Smooth muscle cell (in vitro differentiated cells): ENCODE measurements at regions not wholly inside any gene's neighbourhood (a gene's known extent, or its start where the extent isn't known, plus 50 kb on each side); places are given as distances from the start of the nearest gene placed in this dataset.

Experiments
- DNase-seq: peaks from one replicate; lab custom pipeline; 2025; ENCODE audit not compliant: unreplicated experiment; lab: John Stamatoyannopoulos, UW
- H2AFZ ChIP-seq: fragments of 200-600 bp; sonication (generic); 2 replicates; pipeline ENCODE4 v1.6.0; 2016; ENCODE audit warnings: antibody characterized with exemption, low read depth, mild to moderate bottlenecking
- H3F3A ChIP-seq: fragments of 200-600 bp; sonication (generic); 2 replicates; pipeline ENCODE4 v1.6.0; 2017; ENCODE audit warnings: antibody characterized with exemption, low read depth
- H3K27ac ChIP-seq: fragments of 200-600 bp; sonication (generic); 2 replicates; pipeline ENCODE4 v1.5.1; 2016; ENCODE audit warnings: low read depth, mild to moderate bottlenecking
- H3K27me3 ChIP-seq: fragments of 200-600 bp; sonication (generic); 2 replicates; pipeline ENCODE4 v1.6.1; 2016; ENCODE audit warnings: low read depth, mild to moderate bottlenecking
- H3K36me3 ChIP-seq: fragments of 200-600 bp; sonication (generic); 2 replicates; pipeline ENCODE4 v1.5.1; 2016; ENCODE audit warnings: low read depth
- H3K4me1 ChIP-seq: fragments of 200-600 bp; sonication (generic); 2 replicates; pipeline ENCODE4 v1.5.1; 2016; ENCODE audit warnings: low read depth
- H3K4me2 ChIP-seq: fragments of 200-600 bp; sonication (generic); 2 replicates; pipeline ENCODE4 v1.6.0; 2016; ENCODE audit warnings: mild to moderate bottlenecking
- H3K4me3 ChIP-seq: fragments of 200-600 bp; sonication (generic); 2 replicates; pipeline ENCODE4 v1.5.1; 2016; ENCODE audit warnings: mild to moderate bottlenecking
- H3K79me2 ChIP-seq: fragments of 200-600 bp; sonication (generic); 2 replicates; pipeline ENCODE4 v1.6.0; 2016; ENCODE audit warnings: low read depth, mild to moderate bottlenecking
- H3K9ac ChIP-seq: fragments of 200-600 bp; sonication (generic); 2 replicates; pipeline ENCODE4 v1.6.0; 2016; ENCODE audit warnings: low read depth
- H3K9me3 ChIP-seq: fragments of 200-600 bp; sonication (generic); replicated peaks from 2 replicates; pipeline ENCODE4 v1.5.1; 2016; ENCODE audit warnings: low read depth
- H4K20me1 ChIP-seq: fragments of 200-600 bp; sonication (generic); 2 replicates; pipeline ENCODE4 v1.6.0; 2016; ENCODE audit warnings: low read depth
- WGBS: methylation state at CpG from one replicate; pipeline ENCODE4 v1.1.7; 2016; ENCODE audit warnings: low lambda C conversion rate; 5-methylcytosine and 5-hydroxymethylcytosine counted together
- TF ChIP-seq, protein P1 (sequence below): fragments of 200-600 bp; sonication (generic); IDR thresholded peaks from 2 replicates; pipeline ENCODE4 v1.5.1; 2017; ENCODE audit warnings: borderline replicate concordance, mild to moderate bottlenecking, antibody characterized with exemption; ENCODE audit not compliant: insufficient read depth, poor library complexity, severe bottlenecking

DNA sequence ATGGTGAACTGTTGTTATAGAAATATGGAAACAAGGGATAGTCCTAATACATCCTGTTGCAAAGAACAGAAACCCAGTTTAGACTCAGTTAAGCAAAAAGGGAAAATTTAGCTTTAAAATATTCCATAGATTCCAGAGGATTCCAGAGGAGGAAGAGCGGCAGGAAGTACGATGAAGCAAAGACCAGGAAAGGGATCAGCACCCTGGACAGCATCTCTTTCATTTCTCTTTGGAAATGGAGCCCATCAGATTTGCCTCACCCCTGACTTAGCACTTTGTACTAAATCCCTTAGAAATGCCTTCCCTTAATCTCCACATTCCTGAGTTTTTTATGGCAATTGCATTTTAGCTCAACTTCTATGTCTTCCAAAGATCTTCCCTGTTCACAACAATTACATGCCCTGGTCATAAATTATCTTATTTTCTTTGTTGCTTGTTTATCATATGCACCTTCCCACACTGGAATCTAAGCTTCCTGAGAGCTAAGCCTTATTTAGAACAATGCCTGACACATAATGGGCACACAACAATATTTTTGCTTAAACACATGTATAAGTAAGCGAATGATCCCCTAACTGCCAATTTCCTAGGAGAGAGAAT, 150.0 kb upstream of the RBFOX1 start:
- no peaks in the 10 kb centered on the region for H3K27me3 ChIP-seq
- H3K9ac ChIP-seq = no peak overlapping the region
- no peaks in the 10 kb centered on the region for H3K9me3 ChIP-seq
- H3K4me2 ChIP-seq = no peak overlapping the region
- no peaks in the 10 kb centered on the region for H4K20me1 ChIP-seq
- no peaks in the 10 kb centered on the region for H3K79me2 ChIP-seq
- WGBS = 51% methylated on average over 3 of the region's 3 CpGs
- H3K36me3 ChIP-seq = no peaks in the 10 kb centered on the region
- no peak overlapping the region for H3K4me3 ChIP-seq
- H3F3A ChIP-seq = no peaks in the 10 kb centered on the region
- DNase-seq = no peak
- TF ChIP-seq, protein P1, sequence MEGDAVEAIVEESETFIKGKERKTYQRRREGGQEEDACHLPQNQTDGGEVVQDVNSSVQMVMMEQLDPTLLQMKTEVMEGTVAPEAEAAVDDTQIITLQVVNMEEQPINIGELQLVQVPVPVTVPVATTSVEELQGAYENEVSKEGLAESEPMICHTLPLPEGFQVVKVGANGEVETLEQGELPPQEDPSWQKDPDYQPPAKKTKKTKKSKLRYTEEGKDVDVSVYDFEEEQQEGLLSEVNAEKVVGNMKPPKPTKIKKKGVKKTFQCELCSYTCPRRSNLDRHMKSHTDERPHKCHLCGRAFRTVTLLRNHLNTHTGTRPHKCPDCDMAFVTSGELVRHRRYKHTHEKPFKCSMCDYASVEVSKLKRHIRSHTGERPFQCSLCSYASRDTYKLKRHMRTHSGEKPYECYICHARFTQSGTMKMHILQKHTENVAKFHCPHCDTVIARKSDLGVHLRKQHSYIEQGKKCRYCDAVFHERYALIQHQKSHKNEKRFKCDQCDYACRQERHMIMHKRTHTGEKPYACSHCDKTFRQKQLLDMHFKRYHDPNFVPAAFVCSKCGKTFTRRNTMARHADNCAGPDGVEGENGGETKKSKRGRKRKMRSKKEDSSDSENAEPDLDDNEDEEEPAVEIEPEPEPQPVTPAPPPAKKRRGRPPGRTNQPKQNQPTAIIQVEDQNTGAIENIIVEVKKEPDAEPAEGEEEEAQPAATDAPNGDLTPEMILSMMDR = no peak
- no peak overlapping the region for H2AFZ ChIP-seq
- no peak overlapping the region for H3K27ac ChIP-seq
- H3K4me1 ChIP-seq = no peaks in the 10 kb centered on the region

- 89% methylated on average over 2 of the region's 2 CpGs for WGBS
- no peak overlapping the region for H3K4me2 ChIP-seq
Measured at GRCh38 chr16:7177875-7178274, 154.8 kb upstream of the RBFOX1 start.

GRCh38 chr16:7171151-7171550, 161.5 kb upstream of the RBFOX1 start:
- 89% methylated on average over 3 of the region's 3 CpGs for WGBS

More at GRCh38 chr16:7177875-7178274, 154.8 kb upstream of the RBFOX1 start:
- H3K4me1 ChIP-seq = no peaks in the 10 kb centered on the region
- no peaks in the 10 kb centered on the region for H3F3A ChIP-seq
- no peaks in the 10 kb centered on the region for H3K9me3 ChIP-seq
- H3K27ac ChIP-seq = no peak overlapping the region
- no peak overlapping the region for H2AFZ ChIP-seq
- no peaks in the 10 kb centered on the region for H3K27me3 ChIP-seq
- no peaks in the 10 kb centered on the region for H4K20me1 ChIP-seq
- no peaks in the 10 kb centered on the region for H3K36me3 ChIP-seq
- no peak overlapping the region for H3K4me3 ChIP-seq
- H3K79me2 ChIP-seq = no peaks in the 10 kb centered on the region
- H3K9ac ChIP-seq = no peak overlapping the region
- DNase-seq = no peak
- TF ChIP-seq, protein P1 = no peak

More at GRCh38 chr16:7171151-7171550, 161.5 kb upstream of the RBFOX1 start:
- Histone ChIP-seq H3K27me3 (no peaks in the 10 kb centered on the region), H3K9ac (no peak overlapping the region), H3K79me2 (no peaks in the 10 kb centered on the region), H3K4me2 (no peak overlapping the region), H3K4me3 (no peak overlapping the region), H3K4me1 (no peaks in the 10 kb centered on the region), H3K27ac (no peak overlapping the region), H2AFZ (no peak overlapping the region), H3F3A (no peaks in the 10 kb centered on the region), H3K36me3 (no peaks in the 10 kb centered on the region), H3K9me3 (no peaks in the 10 kb centered on the region), H4K20me1 (no peaks in the 10 kb centered on the region)
- no peak for DNase-seq
- TF ChIP-seq, protein P1 = no peak
